HCEC 1CT (cell line): ENCODE measurements at regions not wholly inside any gene's neighbourhood (a gene's known extent, or its start where the extent isn't known, plus 50 kb on each side); places are given as distances from the start of the nearest gene placed in this dataset.

ENCODE experiments used
- DNase-seq: peaks from one replicate; pipeline ENCODE4 v3.0.0-alpha.2; 2017

- no peak for DNase-seq
Measured at GRCh38 chr5:124252191-124252638, 494.2 kb downstream of the ZNF608 start.

- DNase-seq: no peak
Measured at GRCh38 chr5:124245276-124245675, 501.2 kb downstream of the ZNF608 start.

DNA sequence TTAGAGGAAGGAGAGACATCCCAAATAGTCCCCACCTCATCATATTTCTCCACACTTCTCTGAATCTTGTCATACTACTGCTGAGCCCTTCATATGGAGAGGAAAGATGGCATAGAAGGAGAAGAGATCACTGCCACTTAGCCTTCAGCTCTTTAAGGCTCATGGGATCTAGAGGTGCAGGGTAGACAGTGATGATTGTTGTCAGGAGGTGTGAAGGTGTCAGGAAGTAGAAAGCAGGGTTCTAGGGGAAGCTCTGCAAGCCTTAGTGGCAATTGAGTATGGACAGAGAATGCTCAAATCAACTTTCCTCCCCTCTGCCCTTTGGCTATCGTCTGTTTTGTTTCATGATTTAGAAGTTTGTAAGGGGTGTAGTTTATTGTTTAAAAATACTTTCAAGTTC is 505.7 kb downstream of the ZNF608 start:
- DNase-seq: no peak

GRCh38 chr5:124239572-124239971 is 506.9 kb downstream of the ZNF608 start:
- no peak for DNase-seq

- DNase-seq: no peak
Measured at GRCh38 chr5:124238350-124238749, 508.1 kb downstream of the ZNF608 start.

DNA sequence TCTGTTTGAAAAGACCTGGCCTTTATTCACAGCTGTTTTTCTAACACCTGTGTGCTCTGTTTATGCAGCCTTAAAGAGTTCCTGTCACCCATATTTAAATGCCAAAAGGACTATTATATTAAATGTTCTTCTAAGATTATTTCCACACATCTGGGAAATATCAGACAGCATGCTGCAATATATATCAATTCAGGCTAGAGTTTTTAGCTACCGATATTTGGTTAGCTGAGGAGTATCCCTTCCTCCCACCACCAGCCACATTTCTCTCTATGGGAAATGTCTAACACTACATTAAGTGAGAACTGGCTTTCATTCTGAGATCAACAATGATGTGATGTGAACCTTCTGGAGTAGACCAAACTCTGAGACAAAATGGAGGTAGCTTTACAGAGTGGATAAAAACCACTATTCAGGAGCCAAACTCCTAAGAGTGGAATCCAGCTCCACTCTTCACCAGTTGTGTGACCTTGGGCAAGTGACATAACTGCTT is 509.2 kb downstream of the ZNF608 start:
- no peak for DNase-seq

- DNase-seq: no peak
Measured at GRCh38 chr5:124236361-124237205, 509.9 kb downstream of the ZNF608 start.

- DNase-seq: no peak
Measured at GRCh38 chr5:124235576-124235975, 510.9 kb downstream of the ZNF608 start.

- DNase-seq: no peak
Measured at GRCh38 chr5:124234770-124235562, 511.5 kb downstream of the ZNF608 start.

DNA sequence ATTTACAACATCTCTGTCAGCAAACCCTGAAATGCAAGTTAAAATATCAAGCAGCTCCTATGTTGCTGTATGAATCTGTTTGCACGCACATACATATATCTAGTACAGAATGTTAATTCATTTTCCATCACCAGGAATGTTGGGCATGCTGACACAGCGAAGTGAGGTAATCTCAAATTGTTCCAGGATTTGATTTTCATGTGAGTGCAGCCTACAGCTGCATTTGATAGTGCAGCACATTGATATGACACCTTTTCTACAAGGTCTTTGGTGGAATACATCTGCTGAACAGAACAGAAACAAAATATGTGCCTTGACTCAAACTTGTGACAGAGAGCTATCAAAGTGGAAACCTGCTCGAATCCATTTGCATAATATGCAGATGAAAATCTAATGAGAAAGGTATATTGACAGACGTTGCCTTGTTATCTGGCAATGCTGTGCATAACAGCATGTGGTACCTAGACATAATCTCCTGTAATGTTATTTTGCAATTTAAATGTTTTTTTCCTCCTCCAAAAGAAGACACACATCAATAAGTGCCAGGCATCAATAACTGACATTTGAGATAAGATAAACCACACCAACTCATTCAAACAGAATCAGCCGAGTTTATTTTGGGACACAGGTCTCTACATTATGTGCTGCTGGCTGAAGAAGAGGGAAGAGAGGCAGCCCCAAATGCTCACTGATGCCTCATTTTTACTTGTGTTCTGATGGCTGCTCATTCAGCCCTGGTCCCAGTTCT is 512.2 kb downstream of the ZNF608 start:
- DNase-seq: no peak

DNA sequence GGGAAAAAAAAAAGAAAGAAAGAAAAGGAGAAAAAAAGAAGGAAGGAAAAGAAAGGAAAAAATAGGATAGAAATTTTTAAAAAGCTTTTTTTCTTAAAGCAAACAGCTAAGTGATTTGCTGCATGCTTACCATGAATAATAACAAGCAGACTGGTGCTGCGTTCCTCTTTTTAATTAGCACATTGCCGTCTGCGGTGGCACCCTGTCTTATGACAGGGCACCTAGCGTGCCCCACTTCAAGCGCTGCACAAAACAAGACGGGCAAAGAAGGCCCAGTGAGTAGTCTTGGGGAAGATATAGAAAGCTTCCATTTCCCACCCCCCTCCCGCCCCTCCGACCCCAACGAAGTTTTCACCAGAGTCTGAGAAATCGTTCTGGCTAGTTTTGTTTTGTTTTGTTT is 513.9 kb downstream of the ZNF608 start:
- no peak for DNase-seq

DNA sequence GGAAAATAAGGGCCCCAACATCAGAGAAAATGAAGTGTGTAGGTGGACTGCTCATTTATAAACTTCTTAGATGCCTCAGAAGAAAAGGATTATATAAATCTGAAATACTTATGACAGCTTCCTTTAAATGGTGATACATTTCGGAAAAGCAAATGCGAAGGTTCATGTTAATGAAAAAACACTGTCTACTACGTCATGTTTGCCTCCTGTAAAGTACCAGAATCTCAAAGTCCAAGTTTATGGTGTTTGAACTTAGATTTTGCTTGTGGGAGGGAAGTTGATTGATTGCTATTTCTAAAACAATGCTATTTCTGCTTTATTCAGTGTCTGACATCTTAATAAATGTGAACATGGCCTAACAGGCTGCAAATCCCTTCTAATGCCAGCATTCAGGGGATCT is 514.6 kb downstream of the ZNF608 start:
- no peak for DNase-seq

DNA sequence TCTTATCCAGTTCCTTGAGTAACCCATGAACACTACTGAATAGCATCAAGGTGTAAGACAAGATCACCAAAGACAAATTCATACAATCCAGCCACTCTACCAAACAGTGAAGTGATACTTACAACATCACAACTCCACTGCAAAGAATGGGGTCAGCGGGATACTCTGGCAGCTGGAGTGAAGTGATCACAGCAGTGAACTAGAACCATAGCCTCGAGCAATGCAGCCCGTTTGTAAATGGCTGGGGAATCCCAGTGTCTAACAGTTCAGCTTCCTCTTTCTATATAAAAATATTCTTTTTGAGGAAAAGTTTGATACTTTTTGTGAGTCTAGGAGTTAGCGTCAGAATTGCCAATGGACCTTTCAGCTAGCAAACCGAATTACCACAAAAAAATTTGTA is 515.2 kb downstream of the ZNF608 start:
- DNase-seq: no peak

- DNase-seq: no peak
Measured at GRCh38 chr5:124230456-124230855, 516.0 kb downstream of the ZNF608 start.

GRCh38 chr5:124229352-124229751 is 517.1 kb downstream of the ZNF608 start:
- no peak for DNase-seq

GRCh38 chr5:124227914-124228313 is 518.5 kb downstream of the ZNF608 start:
- no peak for DNase-seq

GRCh38 chr5:124220418-124220817 is 526.0 kb downstream of the ZNF608 start:
- DNase-seq: no peak

- no peak for DNase-seq
Measured at GRCh38 chr5:124212934-124213333, 533.5 kb downstream of the ZNF608 start.

DNA sequence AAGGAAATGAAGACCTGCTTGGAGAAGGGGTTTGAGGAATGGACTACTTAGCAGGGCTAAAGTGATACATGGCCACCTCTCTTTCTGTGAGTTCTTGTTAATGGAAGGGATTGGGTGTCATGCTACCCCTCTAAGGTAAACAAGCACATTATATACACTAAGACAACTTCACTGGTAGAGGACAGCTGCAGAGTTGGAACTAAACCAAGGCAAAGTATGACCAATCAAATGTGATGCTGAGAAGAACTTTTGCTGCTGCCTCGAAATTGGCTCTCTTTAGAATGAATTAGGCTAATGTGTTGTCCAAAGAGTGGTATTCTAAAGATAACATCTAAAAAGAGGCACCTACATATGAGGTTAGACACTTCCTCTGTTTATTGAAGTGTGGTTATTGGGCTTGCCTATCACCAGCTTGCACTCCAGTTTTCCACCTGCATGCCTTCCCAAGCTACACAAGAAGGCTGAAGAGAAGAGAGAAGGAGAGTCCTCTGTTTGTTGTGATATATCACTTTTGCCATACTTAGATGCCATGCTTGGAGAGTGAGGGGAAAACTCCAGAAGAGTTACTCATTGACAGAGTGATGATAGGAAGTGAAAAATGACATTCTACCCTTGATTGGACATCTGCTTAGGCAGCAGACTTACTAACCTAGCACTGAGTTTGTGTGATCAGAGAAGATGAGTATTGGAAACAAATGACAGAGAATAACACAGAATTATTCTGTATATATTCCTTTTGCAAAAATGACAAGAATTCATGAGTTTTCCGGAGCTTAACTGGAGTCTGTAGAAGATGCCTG is 536.1 kb downstream of the ZNF608 start:
- no peak for DNase-seq

DNA sequence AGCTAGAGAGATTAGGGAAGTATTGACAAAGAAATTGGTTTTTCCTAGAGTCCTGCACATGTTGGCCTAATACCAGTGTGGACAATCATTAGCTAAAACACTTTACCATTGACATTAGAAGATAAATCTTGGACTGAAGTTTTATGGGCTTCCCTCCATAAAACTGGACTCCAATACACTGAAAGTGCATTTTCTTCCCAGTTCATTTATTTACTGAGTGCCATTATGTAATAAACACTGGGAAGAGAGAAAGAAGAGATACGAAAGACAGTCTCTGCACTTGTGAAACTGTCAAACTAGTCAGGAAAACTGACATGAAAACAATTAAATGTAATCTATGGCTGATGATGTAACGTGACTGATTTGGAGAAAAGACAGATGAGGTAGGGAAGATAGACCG is 539.3 kb downstream of the ZNF608 start:
- no peak for DNase-seq

- no peak for DNase-seq
Measured at GRCh38 chr5:124206540-124206939, 539.9 kb downstream of the ZNF608 start.

GRCh38 chr5:124203303-124203702 is 543.1 kb downstream of the ZNF608 start:
- no peak for DNase-seq
